Esophagus squamous epithelium (tissue), 4 donors: ENCODE measurements at regions not wholly inside any gene's neighbourhood (a gene's known extent, or its start where the extent isn't known, plus 50 kb on each side); places are given as distances from the start of the nearest gene placed in this dataset.

Source experiments
- POLR2A ChIP-seq, 4 donors: fragments of 450-650 bp; IDR thresholded peaks; one replicate each; pipeline ENCODE4 v1.6.1; 2017; ENCODE audit warnings: antibody characterized with exemption in 4 of 4, mild to moderate bottlenecking in 4 of 4, moderate library complexity in 3 of 4
- TF ChIP-seq, protein P1 (sequence below), 6 experiments: fragments of 450-650 bp in 4 of 6; fragments of 200-600 bp in 2 of 6; sonication (generic) in 2 of 6; IDR thresholded peaks; one replicate each; pipeline ENCODE4 v1.5.1; 2016 to 2019; ENCODE audit warnings: antibody characterized with exemption in 6 of 6, mild to moderate bottlenecking in 4 of 6, moderate library complexity in 4 of 6

- no peak for TF ChIP-seq POLR2A (IDR thresholded peaks at IDR 0.05)
- TF ChIP-seq, protein P1, sequence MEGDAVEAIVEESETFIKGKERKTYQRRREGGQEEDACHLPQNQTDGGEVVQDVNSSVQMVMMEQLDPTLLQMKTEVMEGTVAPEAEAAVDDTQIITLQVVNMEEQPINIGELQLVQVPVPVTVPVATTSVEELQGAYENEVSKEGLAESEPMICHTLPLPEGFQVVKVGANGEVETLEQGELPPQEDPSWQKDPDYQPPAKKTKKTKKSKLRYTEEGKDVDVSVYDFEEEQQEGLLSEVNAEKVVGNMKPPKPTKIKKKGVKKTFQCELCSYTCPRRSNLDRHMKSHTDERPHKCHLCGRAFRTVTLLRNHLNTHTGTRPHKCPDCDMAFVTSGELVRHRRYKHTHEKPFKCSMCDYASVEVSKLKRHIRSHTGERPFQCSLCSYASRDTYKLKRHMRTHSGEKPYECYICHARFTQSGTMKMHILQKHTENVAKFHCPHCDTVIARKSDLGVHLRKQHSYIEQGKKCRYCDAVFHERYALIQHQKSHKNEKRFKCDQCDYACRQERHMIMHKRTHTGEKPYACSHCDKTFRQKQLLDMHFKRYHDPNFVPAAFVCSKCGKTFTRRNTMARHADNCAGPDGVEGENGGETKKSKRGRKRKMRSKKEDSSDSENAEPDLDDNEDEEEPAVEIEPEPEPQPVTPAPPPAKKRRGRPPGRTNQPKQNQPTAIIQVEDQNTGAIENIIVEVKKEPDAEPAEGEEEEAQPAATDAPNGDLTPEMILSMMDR (IDR thresholded peaks at IDR 0.05), result no peak
These were observed 271.0 kb upstream of the HSF2 start for GRCh38 chr6:122128445-122128844.
